H9 (cell line): ENCODE measurements at regions not wholly inside any gene's neighbourhood (a gene's known extent, or its start where the extent isn't known, plus 50 kb on each side); places are given as distances from the start of the nearest gene placed in this dataset.

ENCODE experiments used
- DNase-seq: peaks from one replicate; pipeline ENCODE4 v3.0.0-alpha.2; 2017
- H2AFZ ChIP-seq: one replicate; pipeline ENCODE4 v1.6.1; 2013; ENCODE audit warnings: mild to moderate bottlenecking, low read length, control low read depth, moderate library complexity
- H2AK5ac ChIP-seq: 2 replicates; pipeline ENCODE4 v1.6.1; 2013; ENCODE audit warnings: low read length, control low read depth, mixed read lengths; ENCODE audit not compliant: insufficient read length
- H2BK120ac ChIP-seq: one replicate; pipeline ENCODE4 v1.6.1; 2013; ENCODE audit warnings: low read depth, mild to moderate bottlenecking, low read length, control low read depth, inconsistent platforms; ENCODE audit not compliant: poor library complexity, severe bottlenecking
- H2BK12ac ChIP-seq: 2 replicates; pipeline ENCODE4 v1.6.1; 2013; ENCODE audit warnings: low read length, control low read depth, mixed read lengths, low read depth; ENCODE audit not compliant: insufficient read length
- H2BK15ac ChIP-seq: 2 replicates; pipeline ENCODE4 v1.6.1; 2013; ENCODE audit warnings: low read depth, low read length, control low read depth
- H2BK20ac ChIP-seq: one replicate; pipeline ENCODE4 v1.6.1; 2013; ENCODE audit warnings: low read depth, mild to moderate bottlenecking, low read length, control low read depth, inconsistent platforms; ENCODE audit not compliant: poor library complexity, severe bottlenecking
- H2BK5ac ChIP-seq: 2 replicates; pipeline ENCODE4 v1.6.1; 2013; ENCODE audit warnings: low read length, control low read depth, mixed read lengths; ENCODE audit not compliant: insufficient read length
- H3K14ac ChIP-seq: 2 replicates; pipeline ENCODE4 v1.6.1; 2013; ENCODE audit warnings: low read length, control low read depth; ENCODE audit not compliant: insufficient read depth
- H3K18ac ChIP-seq: 2 replicates; pipeline ENCODE4 v1.6.1; 2013; ENCODE audit warnings: low read depth, mild to moderate bottlenecking, mixed read lengths, low read length, control low read depth; ENCODE audit not compliant: insufficient read length
- H3K23ac ChIP-seq: 2 replicates; pipeline ENCODE4 v1.6.1; 2013; ENCODE audit warnings: low read length, control low read depth, mixed read lengths, low read depth; ENCODE audit not compliant: insufficient read length
- H3K23me2 ChIP-seq: 2 replicates; pipeline ENCODE4 v1.6.1; 2013; ENCODE audit warnings: low read depth, mild to moderate bottlenecking, mixed read lengths, low read length, control low read depth; ENCODE audit not compliant: insufficient read length, poor library complexity, severe bottlenecking
- H3K27ac ChIP-seq: 2 replicates; pipeline ENCODE4 v1.5.1; 2013; ENCODE audit warnings: low read length, control low read depth, mixed read lengths, low read depth; ENCODE audit not compliant: insufficient read length
- H3K27me3 ChIP-seq: 2 replicates; pipeline ENCODE4 v1.6.1; 2013; ENCODE audit warnings: low read length, control low read depth, inconsistent platforms; ENCODE audit not compliant: insufficient read depth
- H3K4ac ChIP-seq: 2 replicates; pipeline ENCODE4 v1.6.1; 2013; ENCODE audit warnings: low read depth, mild to moderate bottlenecking, control low read depth, inconsistent platforms, low read length, moderate library complexity
- H3K4me1 ChIP-seq: 2 replicates; pipeline ENCODE4 v1.6.1; 2013; ENCODE audit warnings: low read length, control low read depth, inconsistent platforms; ENCODE audit not compliant: insufficient read depth
- H3K4me2 ChIP-seq: 2 replicates; pipeline ENCODE4 v1.6.1; 2013; ENCODE audit warnings: low read length, control low read depth, mixed read lengths; ENCODE audit not compliant: insufficient read length, insufficient read depth
- H3K56ac ChIP-seq: 2 replicates; pipeline ENCODE4 v1.6.1; 2013; ENCODE audit warnings: low read depth, mild to moderate bottlenecking, mixed read lengths, low read length, control low read depth; ENCODE audit not compliant: insufficient read length
- H3K79me1 ChIP-seq: 2 replicates; pipeline ENCODE4 v1.6.1; 2013; ENCODE audit warnings: low read depth, mild to moderate bottlenecking, moderate library complexity, low read length, control low read depth, inconsistent platforms; ENCODE audit not compliant: insufficient read depth, poor library complexity, severe bottlenecking
- H3K79me2 ChIP-seq: 2 replicates; pipeline ENCODE4 v1.6.1; 2013; ENCODE audit warnings: low read length, control low read depth, inconsistent platforms; ENCODE audit not compliant: insufficient read depth
- H3K9ac ChIP-seq: 2 replicates; pipeline ENCODE4 v1.6.1; 2013; ENCODE audit warnings: low read length, control low read depth, mixed read lengths; ENCODE audit not compliant: insufficient read length; ENCODE audit errors: extremely low read depth
- H3K9me3 ChIP-seq: one replicate; pipeline ENCODE4 v1.6.1; 2013; ENCODE audit warnings: low read depth, low read length, inconsistent platforms; ENCODE audit not compliant: control insufficient read depth
- H3T11ph ChIP-seq: one replicate; pipeline ENCODE4 v1.6.1; 2013; ENCODE audit warnings: mild to moderate bottlenecking, low read length, control low read depth, inconsistent platforms
- H4K20me1 ChIP-seq: one replicate; pipeline ENCODE4 v1.6.1; 2013; ENCODE audit not compliant: control insufficient read depth, insufficient read length, insufficient read depth
- H4K5ac ChIP-seq: 2 replicates; pipeline ENCODE4 v1.6.1; 2013; ENCODE audit warnings: low read depth, mild to moderate bottlenecking, mixed read lengths, low read length, control low read depth; ENCODE audit not compliant: insufficient read length
- H4K8ac ChIP-seq: replicated peaks from 2 replicates; pipeline ENCODE4 v1.6.1; 2013; ENCODE audit warnings: low read length, control low read depth, mixed read lengths, low read depth; ENCODE audit not compliant: insufficient read length
- H4K91ac ChIP-seq: 2 replicates; pipeline ENCODE4 v1.6.1; 2013; ENCODE audit warnings: low read depth, mild to moderate bottlenecking, moderate library complexity, mixed read lengths, low read length, control low read depth; ENCODE audit not compliant: insufficient read length
- H3K27ac Mint-ChIP-seq, 3 experiments: 2 replicates in 2 of 3; 3 replicates in 1 of 3; pipeline ENCODE4 v1.8.0; 2020 to 2021; ENCODE audit warnings: mixed read lengths in 3 of 3, mild to moderate bottlenecking in 1 of 3, moderate library complexity in 1 of 3
- H3K27me3 Mint-ChIP-seq: 2 replicates; pipeline ENCODE4 v1.8.0; 2021; ENCODE audit warnings: low read depth, mild to moderate bottlenecking, moderate library complexity, mixed read lengths
- H3K36me3 Mint-ChIP-seq, 3 experiments: 2 replicates in 2 of 3; 3 replicates in 1 of 3; pipeline ENCODE4 v1.8.0; 2020 to 2021; ENCODE audit warnings: low read depth in 3 of 3, mixed read lengths in 3 of 3; ENCODE audit not compliant: insufficient read depth in 1 of 3
- H3K4me1 Mint-ChIP-seq, 2 experiments: 2 replicates each; pipeline ENCODE4 v1.8.0; 2020; ENCODE audit warnings: mixed read lengths in 2 of 2
- H3K4me3 Mint-ChIP-seq, 2 experiments: 2 replicates in 1 of 2; 3 replicates in 1 of 2; pipeline ENCODE4 v1.8.0; 2020 to 2021; ENCODE audit warnings: mild to moderate bottlenecking in 2 of 2, mixed read lengths in 2 of 2, moderate library complexity in 1 of 2
- H3K9me3 Mint-ChIP-seq, 2 experiments: 2 replicates in 1 of 2; 3 replicates in 1 of 2; pipeline ENCODE4 v1.8.0; 2020; ENCODE audit warnings: mild to moderate bottlenecking in 2 of 2, mixed read lengths in 2 of 2, moderate library complexity in 1 of 2
- CTCF ChIP-seq: fragments of 200-600 bp; sonication (generic); conservative IDR thresholded peaks from 3 replicates; pipeline ENCODE4 v1.8.0; 2021; ENCODE audit warnings: antibody characterized with exemption, mild to moderate bottlenecking
- WGBS: extraction: QIAGEN DNeasy Blood & Tissue Kit; methylation state at CpG from one replicate; pipeline ENCODE4 v1.1.7; 2013; ENCODE audit warnings: missing lambda C conversion rate, low lambda C conversion rate, mixed read lengths; ENCODE audit not compliant: insufficient read length; ENCODE audit errors: extremely low coverage; 5-methylcytosine and 5-hydroxymethylcytosine counted together

GRCh38 chr12:46110223-46110611 lies 119.8 kb upstream of the SCAF11 start:
- Histone ChIP-seq H3K23me2 (no peaks in the 10 kb centered on the region), H4K91ac (no peak overlapping the region), H3K27ac (no peak overlapping the region), H2BK12ac (no peak overlapping the region), H3T11ph (no peak overlapping the region), H3K27me3 (no peaks in the 10 kb centered on the region), H2BK20ac (no peak overlapping the region), H3K4ac (no peak overlapping the region), H2BK15ac (no peak overlapping the region), H3K14ac (no peak overlapping the region), H3K18ac (no peak overlapping the region), H2AFZ (no peak overlapping the region), H3K56ac (no peak overlapping the region), H4K20me1 (no peaks in the 10 kb centered on the region), H4K5ac (no peak overlapping the region), H3K79me2 (no peaks in the 10 kb centered on the region), H2BK120ac (no peak overlapping the region), H3K79me1 (no peaks in the 10 kb centered on the region), H2BK5ac (no peak overlapping the region), H3K23ac (no peak overlapping the region), H3K4me2 (no peak overlapping the region), H3K4me1 (no peaks in the 10 kb centered on the region), H3K9me3 (no peaks in the 10 kb centered on the region), H3K9ac (no peak overlapping the region), H2AK5ac (no peak overlapping the region), H4K8ac (no peak overlapping the region)
- WGBS: no CpG with 5 or more reads among the region's 1 CpG
- no peak for DNase-seq
- peaks cover 12 to 25% of the 10 kb centered on the region in 2 experiments; a peak in 4 of 5 replicates for H3K9me3 Mint-ChIP-seq
- peaks cover 0 to 23% (median 0%) of the 10 kb centered on the region in 3 experiments; a peak in 3 of 7 replicates for H3K36me3 Mint-ChIP-seq
- no peak overlapping the region for H3K4me3 Mint-ChIP-seq
- H3K27ac Mint-ChIP-seq: no peak overlapping the region; a peak in 1 of 7 replicates
- H3K27me3 Mint-ChIP-seq: 0 out of 2 replicates have a peak, but pooled peaks cover under 1% of the 10 kb centered on the region
- peaks cover 0 to 8% of the 10 kb centered on the region in 2 experiments; a peak in 2 of 4 replicates for H3K4me1 Mint-ChIP-seq
- no peak for TF ChIP-seq CTCF
